SK-N-SH (cell line): ENCODE measurements at regions not wholly inside any gene's neighbourhood (a gene's known extent, or its start where the extent isn't known, plus 50 kb on each side); places are given as distances from the start of the nearest gene placed in this dataset.

Experiments
- EP300 ChIP-seq, 2 experiments: IDR thresholded peaks; 2 replicates each; pipeline versions ENCODE4 v1.4.0 to v1.6.1; 2012; ENCODE audit warnings: borderline replicate concordance in 1 of 2, low read depth in 1 of 2, low read length in 1 of 2
- EZH2phosphoT487 ChIP-seq: fragments of 200-600 bp; sonication (generic); IDR thresholded peaks from 2 replicates; pipeline ENCODE4 v1.6.1; 2017; ENCODE audit warnings: low read depth, mixed run types, mild to moderate bottlenecking, antibody characterized with exemption, moderate library complexity, borderline replicate concordance
- MXI1 ChIP-seq: IDR thresholded peaks from 2 replicates; pipeline ENCODE4 v1.6.1; 2012; ENCODE audit warnings: mild to moderate bottlenecking, low read depth, low read length, improper control_type of control experiment
- POLR2AphosphoS5 ChIP-seq: IDR thresholded peaks from 2 replicates; pipeline ENCODE4 v1.6.1; 2012; ENCODE audit warnings: low read depth, low read length
- SIN3A ChIP-seq: IDR thresholded peaks from 2 replicates; pipeline ENCODE4 v1.6.1; 2012; ENCODE audit warnings: low read depth, mild to moderate bottlenecking, low read length, moderate library complexity, borderline replicate concordance
- TF ChIP-seq, protein P1 (sequence below): fragments of 200-600 bp; sonication (generic); IDR thresholded peaks from 2 replicates; pipeline ENCODE4 v1.6.1; 2017; ENCODE audit warnings: antibody characterized with exemption, mild to moderate bottlenecking, moderate library complexity
- TF ChIP-seq, protein P2 (sequence below): IDR thresholded peaks from 2 replicates; pipeline ENCODE4 v1.4.0; 2012; ENCODE audit warnings: low read depth

DNA sequence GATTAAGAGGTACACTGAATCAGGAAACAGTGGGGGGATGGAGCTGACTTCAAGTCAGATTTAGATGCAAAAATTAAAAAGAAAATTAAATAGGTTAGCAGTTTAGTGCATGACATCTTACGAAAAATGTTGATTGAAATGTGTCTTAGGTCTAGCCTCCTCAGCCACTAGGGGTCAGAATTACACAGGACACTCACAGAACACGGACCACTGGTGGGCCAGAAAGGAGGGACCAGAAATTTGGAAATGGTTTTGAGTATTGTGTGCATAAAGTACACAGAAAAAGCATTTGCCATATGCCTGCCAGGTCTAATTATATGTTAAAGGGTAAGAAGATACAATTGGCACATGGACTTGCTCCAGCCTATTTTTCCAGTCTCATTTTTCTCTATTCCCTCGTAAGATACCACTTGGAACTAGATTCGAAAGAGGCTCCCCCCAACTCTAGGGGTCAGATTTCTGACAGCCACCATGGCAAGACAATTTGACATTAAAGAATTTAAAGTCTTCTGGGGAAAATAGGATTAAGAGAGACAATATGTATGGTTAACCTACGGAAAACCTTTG is 550.2 kb upstream of the SETBP1 start:
- TF ChIP-seq, protein P1, sequence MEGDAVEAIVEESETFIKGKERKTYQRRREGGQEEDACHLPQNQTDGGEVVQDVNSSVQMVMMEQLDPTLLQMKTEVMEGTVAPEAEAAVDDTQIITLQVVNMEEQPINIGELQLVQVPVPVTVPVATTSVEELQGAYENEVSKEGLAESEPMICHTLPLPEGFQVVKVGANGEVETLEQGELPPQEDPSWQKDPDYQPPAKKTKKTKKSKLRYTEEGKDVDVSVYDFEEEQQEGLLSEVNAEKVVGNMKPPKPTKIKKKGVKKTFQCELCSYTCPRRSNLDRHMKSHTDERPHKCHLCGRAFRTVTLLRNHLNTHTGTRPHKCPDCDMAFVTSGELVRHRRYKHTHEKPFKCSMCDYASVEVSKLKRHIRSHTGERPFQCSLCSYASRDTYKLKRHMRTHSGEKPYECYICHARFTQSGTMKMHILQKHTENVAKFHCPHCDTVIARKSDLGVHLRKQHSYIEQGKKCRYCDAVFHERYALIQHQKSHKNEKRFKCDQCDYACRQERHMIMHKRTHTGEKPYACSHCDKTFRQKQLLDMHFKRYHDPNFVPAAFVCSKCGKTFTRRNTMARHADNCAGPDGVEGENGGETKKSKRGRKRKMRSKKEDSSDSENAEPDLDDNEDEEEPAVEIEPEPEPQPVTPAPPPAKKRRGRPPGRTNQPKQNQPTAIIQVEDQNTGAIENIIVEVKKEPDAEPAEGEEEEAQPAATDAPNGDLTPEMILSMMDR: peak; percentile 79
- TF ChIP-seq, protein P2, sequence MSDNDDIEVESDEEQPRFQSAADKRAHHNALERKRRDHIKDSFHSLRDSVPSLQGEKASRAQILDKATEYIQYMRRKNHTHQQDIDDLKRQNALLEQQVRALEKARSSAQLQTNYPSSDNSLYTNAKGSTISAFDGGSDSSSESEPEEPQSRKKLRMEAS: no peak
- TF ChIP-seq POLR2AphosphoS5 (no peak), SIN3A (no peak), EZH2phosphoT487 (no peak), MXI1 (no peak), EP300 (IDR thresholded peaks at IDR 0.05; ENCODE audit: borderline replicate concordance in 1 of 2, low read depth in 1 of 2, low read length in 1 of 2) (no peak)
